ENCODE measurements at regions not wholly inside any gene's neighbourhood (a gene's known extent, or its start where the extent isn't known, plus 50 kb on each side); places are given as distances from the start of the nearest gene placed in this dataset.

DNA sequence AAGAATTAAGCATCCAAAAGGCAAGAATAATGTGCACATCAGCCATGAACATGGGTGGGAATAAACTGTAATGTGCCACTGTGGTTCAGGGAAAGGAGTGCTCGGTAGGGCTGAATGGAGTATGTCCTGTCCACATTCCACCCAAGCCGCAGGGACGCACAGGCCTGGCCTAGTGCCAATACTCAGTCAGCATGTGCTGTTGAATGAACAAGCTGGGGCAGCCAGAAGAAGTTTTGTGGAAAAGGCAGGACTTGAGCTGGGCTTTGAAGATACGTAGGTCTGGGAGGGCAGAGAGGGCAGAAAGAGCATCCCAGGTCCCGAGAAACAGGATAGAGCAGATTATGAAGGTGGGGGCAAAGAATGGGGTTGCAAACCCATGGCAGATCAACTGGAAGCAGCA lies 60.0 kb upstream of the PLET1 start:
- H3K4me3 ChIP-seq (ENCODE audit: low read depth, low read length) = no peak overlapping the region
- TF ChIP-seq, protein P1, sequence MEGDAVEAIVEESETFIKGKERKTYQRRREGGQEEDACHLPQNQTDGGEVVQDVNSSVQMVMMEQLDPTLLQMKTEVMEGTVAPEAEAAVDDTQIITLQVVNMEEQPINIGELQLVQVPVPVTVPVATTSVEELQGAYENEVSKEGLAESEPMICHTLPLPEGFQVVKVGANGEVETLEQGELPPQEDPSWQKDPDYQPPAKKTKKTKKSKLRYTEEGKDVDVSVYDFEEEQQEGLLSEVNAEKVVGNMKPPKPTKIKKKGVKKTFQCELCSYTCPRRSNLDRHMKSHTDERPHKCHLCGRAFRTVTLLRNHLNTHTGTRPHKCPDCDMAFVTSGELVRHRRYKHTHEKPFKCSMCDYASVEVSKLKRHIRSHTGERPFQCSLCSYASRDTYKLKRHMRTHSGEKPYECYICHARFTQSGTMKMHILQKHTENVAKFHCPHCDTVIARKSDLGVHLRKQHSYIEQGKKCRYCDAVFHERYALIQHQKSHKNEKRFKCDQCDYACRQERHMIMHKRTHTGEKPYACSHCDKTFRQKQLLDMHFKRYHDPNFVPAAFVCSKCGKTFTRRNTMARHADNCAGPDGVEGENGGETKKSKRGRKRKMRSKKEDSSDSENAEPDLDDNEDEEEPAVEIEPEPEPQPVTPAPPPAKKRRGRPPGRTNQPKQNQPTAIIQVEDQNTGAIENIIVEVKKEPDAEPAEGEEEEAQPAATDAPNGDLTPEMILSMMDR (IDR thresholded peaks at IDR 0.05; ENCODE audit: insufficient read depth, low read length, missing control alignments) = no peak
- ChIA-PET POLR2A (no interaction called here), CTCF (no interaction called here)
- DNase-seq (ENCODE audit: low read depth, low spot score) = peak; percentile 52

DNA sequence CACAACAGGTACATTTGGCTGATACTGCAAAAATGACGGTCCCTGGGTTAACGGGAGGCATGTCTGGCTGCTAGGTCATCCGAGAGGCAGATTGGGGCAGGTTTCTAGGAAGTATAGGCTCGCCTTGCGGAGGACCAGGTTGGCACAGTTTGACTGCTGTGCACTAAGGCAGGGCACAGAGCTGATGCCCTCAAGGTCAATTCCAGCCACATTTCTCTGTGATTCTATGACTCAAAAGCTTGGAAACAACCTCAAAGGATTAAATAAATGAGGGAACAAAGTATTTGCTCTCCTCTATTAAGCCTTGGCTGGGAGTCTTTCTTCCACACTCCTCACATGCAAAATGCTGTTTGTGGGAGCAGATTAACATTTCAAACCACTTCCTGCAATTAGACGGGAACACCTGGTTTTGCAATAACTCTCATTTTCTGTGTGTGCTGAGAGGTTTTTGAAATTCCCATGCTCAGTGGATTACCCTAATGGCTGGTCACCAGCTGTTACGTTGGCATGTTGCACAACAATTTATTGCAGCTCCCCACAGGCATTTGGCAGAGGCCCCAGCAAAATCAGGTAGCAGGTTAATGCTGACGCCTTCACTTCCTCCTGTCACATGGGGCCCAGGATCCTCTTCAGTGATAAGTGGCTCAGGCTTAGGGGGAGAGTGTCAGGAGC lies 61.0 kb upstream of the PLET1 start:
- CTCF ChIA-PET = interaction anchor here (1.8 kb wide), 1 partner anchor 43 kb away, joined by 5 read pairs; no protein-coding TSS in a partner anchor
- DNase-seq (ENCODE audit: low read depth, low spot score) = peak; percentile 72
- H3K4me3 ChIP-seq (ENCODE audit: low read depth, low read length) = no peak overlapping the region
- POLR2A ChIA-PET = interaction anchor here (0.5 kb wide), 1 partner anchor 29 kb away, joined by 4 read pairs; no protein-coding TSS in a partner anchor
- TF ChIP-seq, protein P1 (IDR thresholded peaks at IDR 0.05; ENCODE audit: insufficient read depth, low read length, missing control alignments) = no peak

DNA sequence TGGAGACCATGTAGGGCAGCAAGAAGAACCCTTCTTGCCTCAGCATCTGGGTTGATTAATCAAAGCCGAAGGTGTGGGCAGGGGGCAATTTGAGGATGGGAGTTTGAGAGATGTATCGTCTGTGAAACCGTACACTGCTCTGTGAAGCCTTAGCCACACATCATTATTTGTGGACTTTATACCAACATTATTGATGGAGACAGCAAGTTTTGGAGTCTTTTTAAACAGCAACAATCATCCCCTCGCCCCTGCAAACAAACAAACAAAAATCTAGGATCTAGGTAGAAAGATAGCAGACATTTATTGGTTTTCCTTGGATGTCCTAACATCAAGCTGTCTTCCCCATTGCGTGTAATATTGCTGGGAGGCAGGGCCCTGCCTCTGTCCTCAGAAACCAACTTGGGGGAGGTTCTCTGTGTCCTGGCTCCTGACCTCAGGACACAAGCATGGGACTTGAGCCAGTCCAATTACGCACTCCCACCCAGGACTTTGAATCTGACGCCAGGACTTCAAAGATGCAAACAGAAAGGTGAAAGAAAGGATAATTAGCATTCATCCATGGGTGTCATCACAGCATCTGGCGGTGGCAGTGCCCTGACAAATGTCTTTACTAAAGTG lies 61.6 kb upstream of the PLET1 start:
- DNase-seq (ENCODE audit: low read depth, low spot score) = no peak
- no peak overlapping the region for H3K4me3 ChIP-seq (ENCODE audit: low read depth, low read length)
- POLR2A ChIA-PET = interaction anchor here (0.5 kb wide), 1 partner anchor 29 kb away, joined by 4 read pairs; no protein-coding TSS in a partner anchor
- CTCF ChIA-PET = interaction anchor here (1.8 kb wide), 1 partner anchor 44 kb away, joined by 5 read pairs; no protein-coding TSS in a partner anchor
- TF ChIP-seq, protein P1 (IDR thresholded peaks at IDR 0.05; ENCODE audit: insufficient read depth, low read length, missing control alignments) = no peak

DNA sequence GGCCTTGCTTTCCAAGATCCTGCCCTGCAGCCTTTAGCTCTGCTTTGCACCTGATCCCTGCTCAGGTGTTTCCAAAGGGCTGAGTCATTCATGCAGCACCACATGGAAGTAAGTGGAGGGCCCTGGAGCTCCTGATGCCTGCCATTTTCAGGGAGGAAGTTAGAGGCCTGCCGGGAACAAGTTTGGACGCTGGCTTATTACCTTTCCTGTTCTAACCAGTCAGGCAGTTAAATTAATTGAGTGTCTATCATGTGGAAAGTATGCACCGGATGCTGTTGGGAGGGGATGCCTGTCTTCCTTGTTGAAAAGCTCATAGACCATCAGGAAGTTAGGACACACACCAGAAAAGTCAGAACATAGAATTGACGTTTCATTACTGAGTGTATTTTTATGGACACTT lies 73.7 kb upstream of the PLET1 start:
- no peak overlapping the region for H3K4me3 ChIP-seq (ENCODE audit: low read depth, low read length)
- DNase-seq (ENCODE audit: low read depth, low spot score) = no peak
- ChIA-PET CTCF (no interaction called here), POLR2A (no interaction called here)
- TF ChIP-seq, protein P1 (IDR thresholded peaks at IDR 0.05; ENCODE audit: insufficient read depth, low read length, missing control alignments) = no peak

DNA sequence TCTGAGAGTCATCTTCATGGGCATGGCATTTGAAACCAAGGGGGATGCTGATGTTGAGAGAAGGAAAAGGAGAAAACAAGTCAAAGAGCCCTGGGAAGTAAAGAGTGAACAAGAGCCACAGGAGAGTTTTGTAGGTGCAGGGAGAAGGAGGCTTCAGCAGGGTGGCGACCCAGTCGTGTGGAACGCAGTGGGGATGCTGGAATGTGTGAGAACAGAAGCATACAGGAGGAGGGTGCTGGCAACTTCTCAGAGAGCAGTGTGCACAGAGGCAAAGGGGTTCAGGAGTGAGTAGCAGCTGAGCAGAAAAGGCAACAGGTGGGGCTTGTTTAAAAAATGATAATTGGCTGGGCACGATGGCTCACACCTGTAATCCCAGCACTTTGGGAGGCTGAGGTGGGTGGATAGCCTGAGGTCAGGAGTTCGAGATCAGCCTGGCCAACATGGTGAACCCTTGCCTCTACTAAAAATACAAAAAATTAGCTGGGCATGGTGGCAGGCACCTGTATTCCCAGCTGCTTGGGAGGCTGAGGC lies 75.8 kb upstream of the PLET1 start:
- ChIA-PET POLR2A (no interaction called here), CTCF (no interaction called here)
- TF ChIP-seq, protein P1 (IDR thresholded peaks at IDR 0.05; ENCODE audit: insufficient read depth, low read length, missing control alignments) = no peak
- no peak for DNase-seq (ENCODE audit: low read depth, low spot score)
- H3K4me3 ChIP-seq (ENCODE audit: low read depth, low read length) = no peak overlapping the region

DNA sequence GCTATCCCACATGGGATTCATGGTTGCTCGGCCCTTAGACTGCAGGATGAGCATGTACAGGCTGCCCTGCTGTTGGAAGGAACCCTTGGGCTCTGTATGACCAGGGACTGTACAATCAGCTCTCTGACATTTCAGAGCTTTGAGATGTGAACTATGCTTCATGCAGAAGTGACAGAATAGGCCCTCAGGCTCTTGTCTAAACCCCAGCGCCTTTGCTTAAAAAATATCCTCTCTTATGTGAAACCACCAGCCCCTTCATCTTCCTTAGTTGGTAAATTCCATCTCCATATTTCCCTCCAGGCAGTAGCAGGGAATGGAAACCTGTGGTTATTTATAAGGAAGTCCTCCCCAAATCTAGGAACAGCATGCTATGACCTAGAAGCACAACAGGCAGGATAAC lies 78.9 kb upstream of the PLET1 start:
- POLR2A ChIA-PET = no interaction called here
- no peak for DNase-seq (ENCODE audit: low read depth, low spot score)
- TF ChIP-seq, protein P1 (IDR thresholded peaks at IDR 0.05; ENCODE audit: insufficient read depth, low read length, missing control alignments) = no peak
- CTCF ChIA-PET = interaction anchor here (1.4 kb wide), 1 partner anchor 16 kb away, joined by 3 read pairs; no protein-coding TSS in a partner anchor
- H3K4me3 ChIP-seq (ENCODE audit: low read depth, low read length) = no peak overlapping the region
